GM21390 (cell line): ENCODE measurements at regions not wholly inside any gene's neighbourhood (a gene's known extent, or its start where the extent isn't known, plus 50 kb on each side); places are given as distances from the start of the nearest gene placed in this dataset.

Source experiments
- ATAC-seq: cut with Tn5 transposase; IDR thresholded peaks from one replicate; pipeline ENCODE4 v1.9.1; 2021; ENCODE audit not compliant: unreplicated experiment

DNA sequence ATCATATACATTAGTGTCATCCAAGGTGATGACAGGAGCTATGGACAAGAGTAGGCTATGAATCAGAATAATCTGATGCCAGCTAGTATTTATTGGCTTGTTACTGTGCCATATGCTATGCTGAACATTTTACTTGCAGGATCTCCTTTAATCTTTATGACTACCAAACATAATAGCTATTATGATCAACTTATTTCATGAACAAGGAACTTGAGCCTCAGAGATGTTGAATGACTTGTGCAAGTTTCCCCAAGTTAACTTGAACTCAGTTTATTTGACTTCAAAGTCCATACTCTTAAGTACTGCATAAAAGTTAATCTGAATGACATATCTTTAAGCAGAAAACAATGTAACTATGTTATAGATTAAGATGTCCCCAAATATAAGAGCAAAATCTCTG, 178.8 kb upstream of the ARHGAP20 start:
- no peak for ATAC-seq

DNA sequence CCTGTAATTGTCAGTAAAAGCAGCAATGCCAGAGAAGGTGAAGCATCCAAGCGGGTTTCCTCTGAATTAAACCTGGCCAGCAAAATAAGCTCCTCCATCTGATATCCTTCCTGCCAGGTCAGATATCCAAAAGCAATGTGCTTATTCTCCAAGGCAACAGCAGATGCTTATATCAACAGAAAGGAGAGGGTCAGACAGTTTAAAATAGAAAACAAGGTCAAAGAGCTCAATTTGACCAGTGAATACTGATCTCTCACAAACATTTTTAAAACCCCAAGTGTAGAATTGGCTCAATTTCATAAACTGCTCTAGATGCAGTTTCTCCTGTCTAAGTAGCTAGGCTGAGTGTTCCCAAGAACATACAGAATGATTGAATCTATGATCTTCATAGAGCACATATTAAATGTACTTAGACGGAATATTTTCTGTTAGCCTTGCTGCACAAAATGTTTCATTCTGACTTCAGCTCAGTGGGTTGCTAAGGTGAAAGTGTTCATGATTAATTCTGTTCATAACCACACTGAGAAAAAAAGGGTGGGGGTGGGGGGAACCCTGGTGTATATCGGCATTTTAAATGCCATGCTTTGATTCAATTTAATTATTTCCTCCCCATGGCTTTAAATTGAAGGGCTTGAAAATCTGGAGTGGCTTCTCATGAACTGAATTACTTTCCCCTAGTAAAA, 174.2 kb upstream of the ARHGAP20 start:
- ATAC-seq, result no peak

DNA sequence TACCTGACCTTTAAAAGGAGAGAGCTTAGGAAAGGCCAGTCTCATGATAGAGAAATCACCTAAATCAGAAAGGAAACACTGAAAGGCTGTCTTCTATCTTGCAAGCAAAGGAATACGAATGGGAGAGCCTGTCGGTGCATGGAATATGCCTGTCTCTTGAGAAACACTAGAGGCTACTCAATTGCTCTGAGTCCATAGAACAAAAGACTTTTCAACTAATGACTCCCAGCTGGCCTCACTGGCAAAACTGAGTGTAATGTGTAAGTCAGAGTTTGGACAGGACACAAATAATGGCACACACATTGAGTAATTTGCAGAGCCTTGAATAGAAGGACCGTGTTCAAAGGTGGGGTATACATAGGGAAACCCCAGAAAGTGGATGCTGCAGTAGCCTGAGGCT, 171.0 kb upstream of the ARHGAP20 start:
- ATAC-seq, result no peak

DNA sequence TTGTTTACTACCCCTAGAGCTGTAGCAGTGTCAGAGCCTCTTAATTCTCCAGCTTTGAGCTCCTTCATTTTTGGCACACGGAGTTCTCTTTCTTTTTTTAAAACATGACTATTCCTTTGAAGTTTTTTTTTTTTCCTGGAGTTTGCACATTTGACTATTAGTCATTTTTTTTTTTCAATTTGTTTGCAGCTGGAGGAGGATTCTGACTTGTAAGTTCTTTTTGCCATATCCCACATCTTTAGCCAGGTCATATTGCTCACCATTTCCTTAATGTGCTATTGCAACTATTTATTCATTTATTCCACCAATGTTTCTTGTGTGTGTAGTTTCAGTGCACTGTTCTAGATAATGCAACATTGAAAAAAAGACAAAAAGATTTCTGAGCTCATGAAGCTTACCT, 166.3 kb upstream of the ARHGAP20 start:
- no peak for ATAC-seq

DNA sequence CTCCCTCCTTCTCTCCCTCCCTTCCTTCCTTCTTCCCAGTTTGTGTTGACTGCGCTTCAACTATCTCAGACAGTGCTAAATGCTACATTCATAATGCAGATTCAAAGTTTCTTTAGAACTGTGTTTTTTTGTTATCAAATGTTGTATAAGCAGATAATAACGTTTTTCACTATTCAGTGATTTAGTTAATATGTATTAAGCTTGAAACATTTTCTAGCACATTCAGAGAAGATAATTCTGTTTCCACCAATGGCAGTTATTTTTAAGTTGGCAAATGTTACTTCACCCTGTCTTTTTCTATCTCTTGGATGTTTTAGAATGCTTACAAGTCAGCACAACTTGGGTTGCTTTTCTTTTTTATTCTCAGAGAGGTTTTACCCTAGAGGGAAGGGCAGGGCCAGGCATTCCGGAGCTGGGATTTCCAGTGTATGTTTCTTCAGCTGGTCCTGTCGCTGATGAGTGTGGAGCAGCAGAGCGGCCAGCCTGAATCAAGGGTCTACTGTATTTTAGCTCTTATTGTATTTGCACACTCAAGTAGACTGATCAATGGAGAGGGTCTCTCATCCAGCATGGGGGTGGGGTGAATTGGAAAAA, 162.3 kb upstream of the ARHGAP20 start:
- no peak for ATAC-seq

DNA sequence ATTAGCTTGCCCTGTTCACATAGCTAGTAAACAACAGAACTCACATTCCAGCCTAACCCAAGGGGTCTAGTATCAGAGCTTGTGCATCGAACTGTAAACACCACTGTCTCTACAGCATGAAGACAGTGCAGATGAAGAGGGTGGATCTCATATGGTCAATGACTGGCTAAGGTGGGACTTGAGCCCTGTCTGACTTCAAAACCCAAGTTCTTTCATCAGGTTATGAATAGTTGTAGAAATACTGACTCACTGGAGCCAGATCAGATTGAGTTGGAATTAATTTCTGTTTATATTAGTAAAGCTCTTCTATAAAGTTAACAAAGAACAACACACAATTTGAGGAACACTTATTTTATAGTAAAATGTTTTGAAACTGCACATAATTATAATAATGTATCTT, 161.7 kb upstream of the ARHGAP20 start:
- no peak for ATAC-seq

DNA sequence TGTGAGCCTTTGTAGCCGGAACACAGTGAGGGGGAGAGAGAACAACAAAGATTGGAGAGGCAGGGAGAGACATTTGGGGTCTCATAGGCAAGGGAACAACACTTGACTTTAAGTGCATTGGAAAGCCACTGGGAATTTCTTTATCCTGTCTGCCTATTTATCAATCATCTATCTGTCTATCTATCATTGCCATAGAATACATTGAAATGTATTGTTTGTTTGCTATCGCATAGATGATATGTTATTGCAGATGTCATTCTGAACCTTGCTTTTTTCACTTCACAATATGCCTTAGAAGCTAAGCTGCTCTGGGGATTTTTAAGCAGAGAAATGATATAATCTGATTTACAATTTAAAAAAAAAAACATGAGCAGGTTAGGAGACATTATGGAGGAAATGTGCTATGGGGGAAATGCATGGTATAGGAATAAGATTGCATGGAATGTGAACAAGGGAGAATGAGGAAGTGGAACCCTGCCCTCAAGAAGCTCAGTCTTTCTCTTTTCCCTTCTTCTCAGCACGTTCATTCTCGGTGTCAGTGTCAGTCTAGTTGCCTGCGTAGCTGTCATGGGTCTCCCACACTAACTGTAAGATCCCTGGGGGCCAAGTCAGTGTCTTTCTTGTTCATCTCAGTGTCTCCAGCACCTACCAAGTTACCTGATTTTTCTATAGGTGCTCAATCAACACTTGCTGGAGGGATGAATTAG, 158.7 kb upstream of the ARHGAP20 start:
- ATAC-seq, result no peak

DNA sequence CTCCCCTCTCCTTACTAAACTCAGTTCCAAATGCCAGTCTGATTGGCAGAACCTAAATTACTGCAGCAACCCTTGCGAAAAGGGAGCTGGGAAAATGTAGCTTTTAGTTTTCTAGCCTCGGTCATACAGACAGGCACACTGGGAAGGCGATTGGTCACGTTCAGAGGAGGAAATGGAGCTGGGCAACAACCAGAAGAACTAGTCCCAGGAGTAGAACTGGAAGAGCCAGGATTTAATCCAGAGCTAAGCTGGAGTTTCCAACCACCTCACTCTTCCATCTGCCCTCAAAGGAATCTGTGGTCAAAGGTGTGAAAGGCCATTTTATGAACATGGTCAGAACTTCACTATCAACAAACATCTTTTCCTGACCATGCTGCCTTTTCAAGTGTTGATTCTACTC, 155.7 kb upstream of the ARHGAP20 start:
- ATAC-seq, result no peak

DNA sequence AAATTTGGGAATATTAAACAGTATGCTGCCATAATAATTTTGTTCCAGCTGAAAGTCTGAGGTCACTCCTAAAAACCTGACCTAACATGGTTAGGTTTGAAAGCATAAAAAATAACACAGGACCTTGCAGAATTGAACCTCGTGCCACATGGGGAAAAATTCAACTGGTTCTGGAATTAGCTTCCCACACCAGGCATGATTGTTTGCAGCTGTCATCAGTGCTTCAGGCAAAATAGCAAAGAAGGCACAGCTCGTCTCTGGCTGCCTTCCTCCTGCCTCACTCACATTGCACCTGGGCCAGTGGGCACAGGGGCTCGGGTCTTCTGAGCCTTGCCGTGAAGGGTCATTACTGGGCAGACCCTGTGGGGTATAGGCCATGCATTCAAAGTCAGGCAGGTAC, 153.8 kb upstream of the ARHGAP20 start:
- no peak for ATAC-seq

DNA sequence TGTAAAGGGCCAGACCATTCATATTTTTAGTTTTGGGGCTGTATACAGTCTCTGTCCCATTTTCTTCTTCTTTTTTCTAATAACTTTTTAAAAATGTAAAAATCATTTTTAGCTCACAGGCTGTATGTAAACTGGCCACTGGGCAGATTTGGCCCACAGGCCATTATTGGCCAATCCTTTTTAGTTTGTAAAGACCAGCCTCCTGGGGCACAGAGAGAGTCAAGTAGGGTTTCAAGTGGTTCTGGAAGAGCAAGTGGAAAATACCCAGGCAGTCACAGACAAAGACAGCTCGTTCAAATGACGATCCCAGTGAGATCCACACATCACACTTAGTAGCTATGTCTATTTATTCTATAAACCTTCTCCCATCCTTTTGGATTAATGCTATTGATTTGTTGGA, 150.2 kb upstream of the ARHGAP20 start:
- no peak for ATAC-seq

DNA sequence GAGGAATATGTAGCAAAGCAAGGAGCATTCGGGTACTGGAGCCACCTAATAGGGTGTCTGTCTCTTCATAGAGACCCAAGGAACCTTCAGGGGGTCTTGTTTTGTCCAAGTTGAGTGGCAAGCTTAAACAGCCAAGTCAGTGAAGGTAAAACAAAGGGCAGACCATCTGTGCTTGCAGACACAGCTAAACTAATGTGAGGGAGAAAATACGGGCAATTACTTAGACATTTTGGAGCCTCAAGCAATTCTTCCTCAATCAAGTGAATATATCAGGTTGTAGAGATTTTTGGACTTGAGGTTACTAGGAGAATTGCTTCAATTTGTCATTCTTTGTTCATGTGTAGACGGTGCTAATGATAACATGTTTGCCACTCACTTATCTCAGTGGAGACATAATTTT, 148.2 kb upstream of the ARHGAP20 start:
- ATAC-seq, result no peak

DNA sequence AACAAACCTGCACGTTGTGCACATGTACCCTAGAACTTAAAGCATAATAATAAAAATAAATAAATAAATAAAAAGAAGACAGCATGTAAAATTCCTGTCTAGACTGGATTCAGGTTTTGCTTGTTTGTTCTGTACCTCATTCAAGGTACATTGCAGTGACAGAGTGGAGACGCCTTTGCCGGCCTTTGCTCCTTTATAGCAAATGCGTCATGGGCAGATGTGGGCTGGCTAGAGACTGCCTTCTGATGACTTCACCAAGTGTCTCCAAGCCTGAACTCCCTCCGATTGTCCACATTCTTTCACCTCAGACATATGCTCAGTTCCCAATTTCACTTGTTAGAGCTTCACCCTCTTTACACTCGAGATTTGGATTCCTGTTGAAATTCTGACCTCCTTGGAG, 147.8 kb upstream of the ARHGAP20 start:
- ATAC-seq, result no peak

DNA sequence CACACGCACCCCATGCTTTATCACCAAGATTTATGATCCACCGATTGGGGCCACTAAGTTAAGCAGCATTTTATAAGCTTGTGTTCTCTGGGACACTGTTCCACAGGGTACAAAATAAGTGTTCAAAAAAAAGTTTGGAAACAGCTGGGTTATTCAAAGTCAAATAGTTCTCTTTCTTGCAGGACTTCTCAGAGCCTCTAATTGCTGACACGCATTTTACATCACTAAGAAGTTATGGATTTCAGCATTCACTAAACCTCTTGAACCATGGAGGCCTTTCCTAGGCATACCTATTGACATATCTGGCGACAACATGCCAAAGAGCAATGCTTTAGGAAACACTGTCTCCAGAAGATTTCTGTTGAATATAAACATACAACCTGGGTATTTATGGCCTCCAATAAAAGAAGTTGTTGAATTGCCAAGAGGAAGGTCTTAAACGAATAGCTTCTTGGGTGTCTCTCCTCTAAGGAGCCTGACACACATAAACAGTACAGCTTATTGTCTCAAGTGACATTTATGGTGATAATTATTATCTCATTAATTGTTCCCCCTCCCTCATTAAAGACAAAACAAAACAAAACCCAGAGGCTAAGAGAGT, 147.1 kb upstream of the ARHGAP20 start:
- ATAC-seq, result no peak

DNA sequence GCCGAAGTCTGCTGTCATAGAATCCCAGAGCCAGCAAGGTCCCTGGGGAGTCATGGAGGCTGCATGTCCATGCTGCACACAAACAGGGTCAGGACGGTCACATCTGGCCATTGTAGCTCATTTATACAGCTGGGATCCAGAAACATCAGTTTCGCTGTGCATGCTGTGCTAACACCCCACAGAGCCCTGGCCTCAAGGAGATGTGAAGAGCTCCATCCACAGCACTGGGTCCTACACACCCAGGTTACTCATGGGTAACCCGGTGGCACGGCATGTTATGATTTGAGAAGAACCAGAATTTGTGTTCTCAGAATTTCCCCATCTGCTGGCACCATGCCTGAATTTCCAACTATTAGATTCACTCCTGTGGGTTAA, 146.3 kb upstream of the ARHGAP20 start:
- peak; percentile 49 for ATAC-seq

DNA sequence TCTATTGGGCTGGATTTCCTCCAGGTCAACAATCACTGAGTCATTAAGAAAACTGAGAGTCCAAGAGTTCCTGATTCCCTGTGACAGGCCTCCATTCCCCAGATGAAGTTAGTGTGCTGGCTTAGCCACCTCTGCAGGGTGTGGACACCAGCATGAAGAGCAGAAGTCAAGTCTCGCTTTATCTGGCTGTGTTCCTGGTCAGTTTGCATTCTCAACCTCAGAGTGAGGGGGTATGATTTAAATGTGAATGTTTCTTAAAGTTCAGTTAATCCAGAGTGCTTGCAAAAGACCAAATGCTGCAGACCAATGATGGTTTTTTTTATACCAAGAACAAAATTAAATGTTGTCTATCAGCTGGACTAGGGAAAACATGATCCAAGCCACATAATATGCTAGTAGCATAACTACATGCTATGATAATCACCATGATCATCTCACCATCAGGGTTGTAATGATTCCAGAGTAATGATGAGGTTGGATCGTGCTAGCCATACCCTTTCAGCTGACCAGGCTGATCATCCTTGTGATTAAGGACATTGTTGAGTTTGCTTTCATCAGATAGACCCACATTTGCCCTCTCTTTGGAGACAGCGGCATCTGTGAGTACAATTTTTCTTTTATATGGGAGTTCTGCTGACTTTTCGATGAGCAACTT, 145.8 kb upstream of the ARHGAP20 start:
- ATAC-seq, result peak; percentile 52

DNA sequence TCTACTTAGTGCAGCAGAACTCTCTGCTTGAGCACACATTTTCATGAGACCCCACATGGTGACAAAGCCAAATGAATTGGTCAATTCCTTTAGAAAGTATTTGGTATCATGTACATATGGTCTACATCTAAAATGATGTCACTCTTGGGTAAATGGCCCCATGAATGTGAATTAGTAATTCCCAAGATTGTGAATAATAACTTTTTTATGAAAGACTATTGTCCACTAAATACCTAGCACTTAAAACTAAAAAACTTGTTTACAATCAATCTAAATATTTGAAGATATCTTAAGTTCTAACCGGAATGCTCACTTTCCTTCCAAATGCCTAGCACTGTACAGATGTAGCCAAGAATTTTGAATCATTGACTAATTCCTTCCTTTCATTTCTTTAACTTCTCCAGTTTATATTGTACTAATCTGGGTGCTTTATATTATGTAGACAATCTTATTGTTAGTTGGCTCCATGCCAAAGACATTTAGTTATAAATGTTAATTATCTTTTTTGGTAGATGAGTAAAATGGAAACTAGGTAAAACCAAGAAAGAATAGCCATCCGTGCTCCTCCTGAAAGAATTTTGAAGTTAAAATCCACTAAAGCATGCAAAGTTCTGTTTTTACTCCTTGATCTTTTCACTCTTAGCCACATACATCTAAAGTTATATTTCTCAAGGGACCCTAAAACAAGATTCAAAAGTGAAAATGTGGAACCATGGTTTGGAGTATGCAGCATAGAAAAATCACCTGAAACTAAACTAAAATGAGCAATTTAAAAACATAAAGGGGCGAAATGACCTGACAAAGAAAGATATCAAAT, 145.0 kb upstream of the ARHGAP20 start:
- ATAC-seq, result peak; percentile 61

DNA sequence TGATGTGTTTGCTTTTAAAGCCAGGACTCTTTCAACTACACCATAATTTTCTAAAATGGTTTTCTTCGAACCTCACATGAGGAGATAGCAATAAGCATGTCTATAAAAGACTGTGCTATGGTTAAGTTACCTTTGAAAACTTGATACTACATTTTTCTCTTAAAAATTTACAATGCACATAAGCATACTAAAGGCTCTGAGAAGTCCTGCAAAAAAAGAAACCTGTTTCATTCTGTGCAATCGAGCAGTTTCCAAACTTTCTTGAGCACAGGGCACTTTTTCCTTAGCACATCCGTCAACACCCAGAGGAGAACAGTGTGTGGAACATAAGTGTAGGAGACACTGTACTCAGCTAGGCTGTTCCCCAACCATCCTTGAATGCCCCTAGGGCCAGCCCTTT, 144.1 kb upstream of the ARHGAP20 start:
- no peak for ATAC-seq

DNA sequence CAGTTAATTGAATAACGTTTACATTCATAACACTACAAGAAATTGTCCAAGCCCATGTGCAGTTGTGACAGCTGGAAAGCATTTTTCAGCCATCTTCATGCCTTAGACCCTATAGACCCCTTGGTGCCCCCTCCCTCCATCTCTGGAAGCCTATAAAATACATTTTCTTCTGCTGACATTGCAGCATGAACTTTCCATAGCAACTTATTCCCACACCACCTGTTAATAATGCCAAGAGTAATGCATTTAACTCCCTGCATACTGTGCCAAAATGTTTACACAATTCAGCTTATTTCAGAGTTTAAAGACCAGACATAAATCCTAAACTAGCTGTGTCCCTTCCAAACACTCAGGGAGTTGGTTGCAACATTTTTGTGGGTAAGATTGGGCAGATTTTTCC, 143.0 kb upstream of the ARHGAP20 start:
- ATAC-seq, result no peak

DNA sequence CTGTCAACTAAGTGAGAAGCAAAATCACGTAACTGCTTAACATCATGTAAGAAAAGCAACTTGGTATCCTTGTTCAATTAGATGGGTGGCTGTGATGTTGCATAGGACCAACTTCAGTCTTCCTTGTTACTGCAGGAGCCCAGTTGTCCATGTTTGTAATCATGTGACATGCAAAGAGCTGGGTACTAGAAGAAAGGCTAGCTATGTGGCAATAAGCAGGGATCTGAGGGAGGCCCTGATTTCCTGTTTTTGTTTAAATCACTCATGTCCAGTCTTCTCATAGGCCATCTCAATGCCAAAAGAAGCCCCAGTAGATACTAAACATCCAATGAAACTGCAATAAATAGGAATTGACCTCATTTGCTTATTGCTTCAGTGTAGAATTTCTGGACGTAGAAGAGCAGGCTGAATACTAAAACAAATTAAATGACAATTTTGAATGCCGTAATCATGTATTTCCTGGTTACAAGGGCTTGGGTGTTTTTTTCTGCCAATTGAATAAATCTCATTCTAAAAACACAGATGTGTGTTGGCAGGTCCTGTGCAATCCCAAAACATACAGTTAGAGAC, 140.8 kb upstream of the ARHGAP20 start:
- no peak for ATAC-seq

DNA sequence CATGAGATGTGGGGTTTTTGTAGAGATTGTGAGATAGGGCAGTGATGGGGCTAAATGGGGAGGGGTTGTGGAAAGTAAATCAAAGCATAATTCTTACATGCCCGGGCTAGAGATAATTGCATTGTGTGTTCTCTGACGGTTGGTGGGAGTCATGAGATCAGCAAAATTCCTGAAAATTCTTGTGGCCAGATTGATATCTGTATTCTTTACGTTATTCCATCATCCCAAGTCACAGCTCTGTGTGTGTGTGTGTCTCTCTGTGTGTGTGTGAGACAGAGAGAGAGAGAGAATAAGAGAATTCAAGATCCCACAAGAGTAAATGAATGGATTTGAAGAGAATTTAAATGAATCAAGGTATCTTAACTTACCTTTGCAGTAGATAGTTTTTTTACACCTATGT, 138.6 kb upstream of the ARHGAP20 start:
- ATAC-seq, result no peak
